Mesenchymal stem cell (in vitro differentiated cells and primary cell): ENCODE measurements at regions not wholly inside any gene's neighbourhood (a gene's known extent, or its start where the extent isn't known, plus 50 kb on each side); places are given as distances from the start of the nearest gene placed in this dataset. TPM values are rescaled to one million over a fixed set of nuclear protein-coding genes. Genes with fewer than 3 reads are reported as not detected.

Source experiments
- small RNA-seq: library from polyadenylated mRNA; stranded (forward); fragments of <200 nt; extraction: miRNeasy Mini kit (QIAGEN cat#:217004); gene quantifications from one replicate; pipeline ENCODE3, GENCODE V24; 2013; ENCODE audit warnings: low read depth

Small RNAs in the stretch of these regions (small RNA-seq; reads per million reads assigned to genes)
- gene MIR4276: not detected
